ENCODE measurements at regions not wholly inside any gene's neighbourhood (a gene's known extent, or its start where the extent isn't known, plus 50 kb on each side); places are given as distances from the start of the nearest gene placed in this dataset.

DNA sequence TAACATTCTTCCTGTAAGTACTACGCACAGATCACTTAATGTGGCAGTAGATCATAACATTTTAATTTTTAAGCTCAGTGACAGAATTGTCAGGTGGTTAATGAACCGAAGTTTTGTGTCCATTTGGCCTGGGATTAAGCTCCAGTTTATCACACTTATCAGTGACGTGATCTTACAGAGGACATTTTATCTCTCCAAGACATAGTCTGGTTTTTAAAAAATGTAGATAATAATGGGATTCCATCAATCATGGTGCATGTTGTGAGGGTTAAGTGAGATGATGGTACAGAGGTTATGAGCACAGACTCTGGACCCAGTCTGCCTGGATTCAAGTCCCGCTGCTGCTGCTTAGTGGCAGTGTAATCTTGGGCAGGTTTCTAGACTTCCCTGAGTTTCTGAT, 66.0 kb upstream of the ZFAND5 start:
- no peak for DNase-seq (ENCODE audit: low spot score)

DNA sequence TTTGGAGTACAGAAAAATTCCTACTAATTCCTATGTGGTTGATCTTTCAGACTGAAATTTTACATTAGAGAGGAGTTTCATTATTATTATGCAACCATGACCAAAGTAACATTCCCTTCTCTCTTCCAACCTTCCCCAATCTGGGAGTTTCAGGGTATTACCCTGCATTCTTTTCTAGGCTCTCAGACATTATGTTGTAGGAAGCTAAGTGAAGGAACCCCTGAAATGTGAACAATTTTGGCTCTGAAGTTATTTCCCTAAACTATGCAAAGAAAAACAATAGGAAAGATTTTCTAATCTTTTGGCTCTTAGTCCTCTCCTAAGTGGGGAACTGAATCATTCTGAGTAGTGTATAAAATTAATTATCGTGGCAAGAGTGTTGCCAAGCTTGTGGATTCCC, 63.3 kb upstream of the ZFAND5 start:
- DNase-seq (ENCODE audit: low spot score), result no peak

DNA sequence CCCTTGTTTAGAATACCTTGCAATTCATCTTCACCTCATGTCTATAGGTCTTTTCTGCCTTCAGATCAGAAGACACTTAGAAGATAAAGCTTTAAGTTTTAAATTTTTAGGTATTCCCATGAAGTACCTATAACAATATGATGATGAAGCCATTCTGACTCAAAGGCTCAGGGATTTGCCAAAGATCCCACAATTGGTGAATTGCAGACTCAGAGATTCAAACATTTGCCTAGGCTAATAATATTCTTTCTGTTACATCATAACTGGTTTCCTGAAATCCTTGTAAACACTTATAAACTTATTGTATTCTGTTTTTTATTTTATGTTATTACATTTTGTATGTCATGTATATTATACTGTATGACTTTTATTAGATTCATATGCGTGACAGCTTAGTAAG, 62.8 kb upstream of the ZFAND5 start:
- no peak for DNase-seq (ENCODE audit: low spot score)

DNA sequence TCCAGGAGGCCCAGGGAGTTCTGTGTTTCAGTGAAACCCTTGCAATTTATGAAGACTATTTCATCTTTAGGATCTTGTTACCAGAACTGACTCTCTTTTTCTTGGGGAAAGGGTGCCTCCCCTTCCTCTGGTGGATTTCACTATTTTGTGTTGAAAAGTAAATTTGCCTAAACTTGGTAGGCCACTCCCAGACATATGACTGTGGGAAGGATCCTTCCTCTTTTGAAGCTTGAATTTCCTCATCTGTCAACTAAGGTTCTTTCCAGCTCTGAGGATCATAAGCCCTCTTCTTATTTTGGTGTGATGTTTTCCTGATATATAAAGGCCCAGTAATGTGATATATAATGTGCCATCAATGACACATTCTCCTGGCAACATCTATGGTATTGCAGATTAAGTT, 59.1 kb upstream of the ZFAND5 start:
- DNase-seq (ENCODE audit: low spot score), result no peak

DNA sequence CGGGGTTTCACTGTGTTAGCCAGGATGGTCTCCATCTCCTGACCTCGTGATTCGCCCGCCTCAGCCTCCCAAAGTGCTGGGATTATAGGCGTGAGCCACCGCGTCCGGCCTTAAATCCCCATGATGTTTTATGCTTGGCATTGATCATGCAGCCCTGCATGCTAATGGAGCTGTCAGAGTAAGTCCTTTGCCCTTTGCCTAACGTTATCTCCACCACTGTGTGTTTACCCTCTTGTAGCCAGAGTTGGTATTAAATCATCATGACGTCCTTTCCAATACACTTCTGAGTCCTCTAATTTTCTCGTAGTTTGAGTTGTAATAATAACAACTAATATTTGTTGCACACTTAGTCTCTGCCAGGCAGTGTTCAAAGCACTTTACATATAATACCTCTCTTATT, 57.2 kb upstream of the ZFAND5 start:
- DNase-seq (ENCODE audit: low spot score), result no peak

DNA sequence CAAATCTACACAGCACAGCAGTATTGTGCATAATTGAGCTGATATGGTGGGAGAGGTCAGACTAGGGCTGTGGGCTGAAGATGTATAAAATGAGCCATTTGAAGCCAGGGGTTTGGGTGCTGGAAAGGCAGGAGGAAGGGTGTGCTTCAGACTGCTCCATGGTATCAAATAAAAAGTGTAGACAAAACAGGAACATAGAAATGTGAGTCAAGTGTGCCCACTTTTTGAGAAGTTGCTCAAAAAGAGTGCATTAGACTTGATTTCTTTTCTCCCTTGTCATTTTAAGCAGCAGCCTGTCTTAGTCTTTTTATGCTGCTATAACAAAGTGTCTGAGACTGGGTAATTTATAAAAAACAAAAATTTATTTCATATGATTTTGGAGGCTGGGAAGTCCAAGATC, 55.8 kb upstream of the ZFAND5 start:
- no peak for DNase-seq (ENCODE audit: low spot score)

DNA sequence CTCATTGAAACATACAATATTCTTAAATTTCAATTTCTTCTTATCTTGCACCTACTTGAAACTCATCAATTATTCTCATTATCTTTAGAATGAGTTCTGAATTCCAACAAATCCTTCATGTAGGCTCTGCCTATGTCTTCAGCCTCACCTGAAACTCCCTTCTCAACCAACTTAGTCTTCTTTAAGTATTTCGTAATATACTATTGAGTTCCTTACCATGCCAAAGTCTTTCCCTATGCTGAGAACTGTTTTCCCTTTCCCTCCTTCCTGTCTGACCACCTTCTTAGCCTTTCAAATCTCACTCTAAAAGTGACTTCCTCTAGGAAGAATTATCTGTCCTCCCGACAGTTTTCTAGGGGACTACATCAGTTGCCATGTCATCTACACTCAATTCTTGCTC, 50.9 kb upstream of the ZFAND5 start:
- no peak for DNase-seq (ENCODE audit: low spot score)

DNA sequence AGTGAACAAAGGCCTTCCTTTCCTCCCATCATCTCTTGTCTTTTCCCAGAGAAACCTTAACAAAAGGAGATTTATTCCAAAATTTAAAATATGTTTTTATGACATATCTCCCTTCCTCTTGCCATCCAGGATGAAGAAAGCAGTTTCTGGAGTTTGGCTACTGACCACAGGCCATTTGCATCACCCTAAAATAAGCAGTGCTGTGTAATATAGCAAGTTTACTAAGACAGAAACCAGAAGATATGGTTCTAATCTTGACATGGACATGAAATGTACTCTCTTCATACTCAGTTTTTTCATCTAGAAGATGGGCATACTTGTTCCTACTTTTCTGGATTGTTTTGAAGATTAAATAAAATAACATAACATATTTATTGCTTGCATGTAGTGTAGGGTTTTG, 50.2 kb upstream of the ZFAND5 start:
- DNase-seq (ENCODE audit: low spot score), result no peak
